ENCODE measurements at regions not wholly inside any gene's neighbourhood (a gene's known extent, or its start where the extent isn't known, plus 50 kb on each side); places are given as distances from the start of the nearest gene placed in this dataset.

- no peak for TF ChIP-seq CTCF (IDR thresholded peaks at IDR 0.05; ENCODE audit: low read length)
- no peak for TF ChIP-seq EZH2 (IDR thresholded peaks at IDR 0.05; ENCODE audit: borderline replicate concordance, low read length)
Observed at GRCh38 chr15:99454107-99454809, 111.5 kb upstream of the MEF2A start.
